Posterior vena cava (tissue), 2 donors: ENCODE measurements at regions not wholly inside any gene's neighbourhood (a gene's known extent, or its start where the extent isn't known, plus 50 kb on each side); places are given as distances from the start of the nearest gene placed in this dataset.
"Not testable (repeated sequence)": the region's sequence is repeated elsewhere in the genome, so short reads cannot be mapped to it uniquely, and the experiment has no call there.

Source experiments
- DNase-seq: peaks from one replicate; pipeline ENCODE4 v3.0.0-alpha.2; 2020; ENCODE audit warnings: low spot score
- intact Hi-C, 2 donors: fragments of 100-400 bp; cut with DNase I; formaldehyde crosslinking; loops; one replicate each; pipeline versions ENCODE4 v1.14.1 to v1.14.2; 2022 to 2023
- donor health status: DM: yes; HTN: yes; CAD: no.
- donor health status: DM: yes; HTN: yes; CAD: no.

DNA sequence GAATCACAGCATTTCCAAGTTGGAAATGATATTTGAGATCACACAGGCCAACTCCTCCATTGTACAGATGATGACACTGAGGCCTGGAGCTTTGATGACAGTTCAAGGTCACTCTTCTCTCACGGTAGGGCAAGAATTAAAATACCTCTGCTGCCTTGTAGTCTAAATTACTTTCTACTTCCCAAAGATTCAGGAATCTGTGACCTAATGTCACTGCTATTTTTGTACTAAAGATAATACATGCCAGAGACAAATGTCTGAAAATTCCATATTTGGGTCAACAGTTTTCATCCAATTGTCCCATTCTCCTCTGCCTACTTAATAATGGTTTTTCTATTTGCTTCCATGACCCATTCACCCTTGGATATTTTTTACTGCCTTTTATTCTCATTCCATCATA lies 160.0 kb downstream of the SOD2 start:
- intact Hi-C loops, result no loop called here
- DNase-seq, result no peak

DNA sequence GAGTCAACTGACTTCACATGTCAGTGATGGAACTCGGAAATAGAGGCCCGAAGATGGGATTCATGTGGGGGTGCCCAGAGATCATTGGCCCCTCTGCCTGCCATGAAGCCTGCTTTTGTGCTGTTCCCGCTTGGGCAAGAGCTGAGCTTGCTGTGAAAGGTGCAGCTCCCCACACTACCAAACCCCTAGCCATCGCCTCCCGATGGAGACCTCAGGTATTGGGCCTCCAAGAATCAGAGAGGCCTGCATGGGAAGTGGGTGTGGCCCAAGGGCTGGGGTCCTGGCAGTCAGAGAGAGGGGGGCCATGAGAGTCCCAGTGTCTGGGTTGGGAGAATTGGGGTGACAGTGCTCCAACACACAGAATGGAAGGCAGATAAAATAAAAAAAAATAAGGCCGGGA lies 160.9 kb downstream of the SOD2 start:
- DNase-seq, result no peak
- intact Hi-C loops, result no loop called here

DNA sequence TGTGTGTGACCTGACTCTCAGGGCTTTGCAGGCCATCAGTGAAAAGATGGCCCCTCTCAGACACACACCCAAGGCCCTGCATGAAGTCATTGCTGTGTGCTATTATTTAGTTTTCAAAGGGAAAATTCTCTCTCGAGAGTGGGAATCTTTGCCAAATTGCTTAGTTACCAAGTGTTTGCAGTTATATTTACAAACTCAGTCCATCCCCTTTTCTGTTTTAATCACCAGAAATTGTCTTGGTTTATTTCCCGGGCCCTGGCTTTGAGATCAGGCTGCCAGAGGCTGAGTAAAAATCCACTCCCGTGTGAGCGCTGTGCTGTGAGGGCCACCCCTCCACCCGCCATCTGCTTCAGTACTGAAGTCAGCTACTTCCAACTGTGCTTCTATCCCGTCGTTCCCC lies 163.1 kb downstream of the SOD2 start:
- no peak for DNase-seq
- intact Hi-C loops, result loop anchor here in 1 of 2 donors (5.0 kb wide), 1 partner anchor 1513 kb away; no protein-coding TSS in a partner anchor

DNA sequence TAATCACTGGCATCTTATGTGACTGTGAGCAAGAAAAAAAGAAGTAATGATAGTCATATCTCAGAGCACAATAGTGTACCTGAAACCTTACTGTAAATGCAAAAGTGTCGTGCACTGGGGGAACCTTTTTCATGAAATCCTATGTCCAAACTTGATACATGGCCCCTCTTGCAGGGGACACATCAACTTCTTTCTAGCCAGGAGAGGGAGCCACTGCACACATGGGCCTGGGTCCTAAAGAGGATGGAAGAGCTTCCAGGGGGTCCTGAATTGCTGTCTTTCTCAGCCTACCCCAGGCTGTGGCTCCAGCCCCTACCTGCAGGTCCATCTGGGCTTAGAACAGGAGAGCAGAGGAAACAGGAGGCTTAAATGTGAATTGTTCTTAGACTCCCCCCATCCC lies 165.7 kb downstream of the SOD2 start:
- no peak for DNase-seq
- intact Hi-C loops, result loop anchor here in 1 of 2 donors (5.0 kb wide), 1 partner anchor 1510 kb away; no protein-coding TSS in a partner anchor

DNA sequence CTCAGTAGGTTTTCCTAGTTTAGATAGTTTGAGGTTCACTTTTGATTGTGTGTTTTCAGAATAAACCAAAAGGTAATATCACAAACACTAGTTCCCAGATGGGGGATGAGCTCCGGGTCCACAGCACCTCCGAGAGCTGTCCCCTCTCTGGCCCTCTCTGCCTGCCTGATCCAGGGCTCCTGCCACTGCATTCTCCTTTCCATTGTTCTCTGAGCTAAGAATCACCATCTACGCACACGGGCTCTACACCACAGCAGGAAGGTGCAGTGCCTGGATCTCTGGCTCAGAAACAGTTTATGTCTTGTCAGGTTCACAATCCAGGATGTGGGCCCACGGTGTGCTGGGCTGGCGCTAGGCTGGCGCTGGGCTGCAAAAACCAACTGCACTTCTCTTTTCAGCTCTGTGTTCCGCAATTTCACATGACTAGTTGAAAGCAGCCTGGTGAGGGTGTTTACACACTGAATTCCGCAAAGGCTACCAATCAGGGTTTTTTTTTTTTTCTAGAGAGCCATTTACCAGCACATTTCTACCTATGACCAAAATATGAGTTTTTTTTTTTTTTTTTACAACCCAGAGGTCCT lies 167.5 kb downstream of the SOD2 start:
- intact Hi-C loops, result loop anchor here in 1 of 2 donors (5.0 kb wide), 1 partner anchor 1508 kb away; no protein-coding TSS in a partner anchor

DNA sequence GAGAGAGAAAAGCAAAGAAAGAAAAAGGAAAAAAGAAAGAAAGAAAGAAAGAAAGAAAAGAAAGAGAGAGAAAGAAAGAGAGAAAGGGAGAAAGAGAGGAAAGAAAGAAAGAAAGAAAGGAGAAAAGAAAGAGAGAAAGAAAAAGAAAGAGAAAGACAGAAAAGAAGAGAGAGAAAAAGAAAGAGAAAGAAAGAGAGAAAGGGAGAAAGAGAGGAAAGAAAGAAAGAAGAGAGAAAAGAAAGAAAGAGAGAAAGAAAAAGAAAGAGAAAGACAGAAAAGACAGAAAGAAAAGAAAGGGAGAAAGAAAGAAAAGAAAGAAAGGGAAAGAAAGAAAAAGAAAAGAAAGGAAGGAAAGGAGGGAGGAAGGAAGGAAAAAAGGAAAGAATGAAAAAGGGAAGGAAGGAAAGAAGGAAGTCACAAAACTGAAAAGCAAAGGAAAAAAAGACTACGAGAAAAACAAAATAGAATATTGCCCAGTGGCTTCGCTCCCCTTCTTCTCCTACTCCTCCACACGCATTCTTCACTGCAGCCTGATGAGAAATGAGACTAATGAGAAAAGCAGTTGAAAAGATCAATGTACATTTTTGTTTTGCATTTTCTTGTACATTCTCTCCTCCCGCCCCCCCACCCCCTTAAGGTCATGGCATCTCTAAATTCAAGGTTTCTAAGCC lies 170.0 kb downstream of the SOD2 start:
- intact Hi-C loops, result no loop called here
- DNase-seq, result no peak

More for the DNA sequence above, 167.5 kb downstream of the SOD2 start:
- DNase-seq, result no peak

DNA sequence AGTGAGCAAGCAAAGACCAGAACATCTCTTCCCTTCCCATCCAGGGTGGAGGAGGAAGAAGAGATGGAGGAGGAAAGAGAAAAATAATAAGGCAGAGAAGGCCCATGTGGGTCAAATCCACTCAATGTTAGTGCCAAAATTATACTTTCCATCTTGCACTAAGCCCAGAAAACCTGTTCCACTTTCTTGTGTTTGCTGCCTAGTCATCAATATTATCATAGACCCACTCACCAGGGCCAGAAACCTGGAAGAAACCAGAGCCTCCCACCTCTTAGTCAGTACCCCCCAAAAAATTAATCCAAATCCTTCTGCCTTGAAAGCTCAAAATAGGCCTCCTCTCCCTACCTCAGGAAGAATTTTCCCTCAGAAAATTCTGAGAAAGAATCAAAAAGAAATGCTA lies 171.1 kb downstream of the SOD2 start:
- intact Hi-C loops, result no loop called here
- no peak for DNase-seq

DNA sequence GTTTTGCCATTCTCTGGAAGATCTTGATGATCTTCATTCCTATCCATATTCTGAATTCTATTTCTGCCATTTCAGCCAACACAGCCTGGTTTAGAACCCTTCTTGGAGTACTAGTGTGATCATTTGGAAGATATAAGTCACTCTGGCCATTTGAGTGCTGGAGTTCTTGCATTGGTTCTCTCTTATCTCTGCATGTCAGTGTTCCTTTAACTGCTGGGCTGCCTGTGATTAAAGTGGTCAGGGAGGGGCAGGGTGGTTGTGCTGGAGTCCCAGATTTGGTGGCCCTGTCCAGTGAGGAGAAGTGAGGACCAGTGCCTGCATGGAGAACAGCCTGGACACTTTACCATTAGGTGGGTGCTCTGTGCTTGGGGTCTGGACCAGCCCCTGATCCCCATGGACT lies 173.0 kb downstream of the SOD2 start:
- intact Hi-C loops, result no loop called here
- DNase-seq, result no peak

DNA sequence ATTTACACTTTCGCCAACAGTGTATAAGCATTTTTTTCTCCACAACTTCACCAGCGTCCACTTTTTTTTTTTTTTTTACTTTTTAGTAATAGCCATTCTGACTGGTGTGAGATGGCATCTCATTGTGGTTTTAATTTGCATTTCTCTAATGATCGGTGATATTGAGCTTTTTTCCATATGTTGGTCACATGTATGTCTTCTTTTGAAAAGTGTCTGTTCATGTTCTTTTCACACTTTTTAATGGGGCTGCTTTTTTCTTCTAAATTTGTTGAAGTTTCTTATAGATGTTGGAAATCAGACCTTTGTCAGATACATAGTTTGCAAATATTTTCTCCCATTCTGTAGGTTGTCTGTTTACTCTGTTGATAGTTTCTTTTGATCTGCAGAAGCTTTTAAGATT lies 177.2 kb downstream of the SOD2 start:
- DNase-seq, intact Hi-C loops: not testable (repeated sequence)

DNA sequence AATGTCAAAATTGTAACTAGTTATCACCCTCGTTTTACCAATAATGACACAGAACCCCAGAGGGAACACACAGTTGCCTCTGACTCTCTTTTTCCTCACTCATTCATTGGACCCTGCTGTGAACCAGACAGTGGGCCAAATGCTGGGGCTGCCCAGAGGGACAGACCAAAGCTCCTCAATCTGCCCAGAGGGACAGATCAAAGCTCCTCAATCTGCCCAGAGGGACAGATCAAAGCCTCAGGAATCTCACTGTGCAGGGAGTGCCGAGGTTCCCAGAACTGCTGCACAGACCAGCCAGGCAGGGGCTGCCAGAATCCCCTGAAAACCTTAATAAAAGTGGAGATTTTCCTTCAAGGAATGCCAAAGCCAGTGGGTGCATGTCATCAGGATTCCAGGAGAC lies 179.1 kb downstream of the SOD2 start:
- intact Hi-C loops, result no loop called here
- no peak for DNase-seq

DNA sequence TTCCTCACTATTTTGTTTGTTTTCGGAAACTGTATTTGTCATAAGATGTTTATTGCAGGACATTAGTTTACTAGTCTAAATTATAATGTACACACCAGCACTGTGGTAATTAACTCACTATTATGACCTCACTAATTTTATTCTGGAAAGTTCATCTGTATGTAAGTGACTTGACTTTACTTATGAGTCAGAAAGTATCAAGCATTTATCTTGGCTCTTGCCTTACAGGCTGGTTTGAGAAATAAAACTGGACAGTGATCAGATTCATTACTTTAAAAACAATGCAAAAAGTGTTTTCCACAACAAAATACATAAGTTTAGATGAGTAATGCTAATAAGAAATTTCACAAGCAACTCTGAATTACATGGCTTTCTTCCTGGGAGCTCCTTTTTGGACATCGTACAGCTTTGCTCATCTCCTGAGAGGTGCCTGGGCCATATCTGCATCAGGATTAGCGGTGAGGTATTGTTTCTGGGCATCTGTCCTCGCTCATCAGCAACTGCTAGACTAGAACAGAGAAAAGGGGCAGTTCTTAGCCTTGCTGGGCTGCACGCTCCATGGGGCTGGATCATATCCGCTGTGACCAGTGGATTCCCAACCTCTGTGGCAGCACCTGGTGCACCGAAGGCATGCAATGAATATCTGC lies 179.8 kb downstream of the SOD2 start:
- intact Hi-C loops, result no loop called here
- DNase-seq, result no peak

DNA sequence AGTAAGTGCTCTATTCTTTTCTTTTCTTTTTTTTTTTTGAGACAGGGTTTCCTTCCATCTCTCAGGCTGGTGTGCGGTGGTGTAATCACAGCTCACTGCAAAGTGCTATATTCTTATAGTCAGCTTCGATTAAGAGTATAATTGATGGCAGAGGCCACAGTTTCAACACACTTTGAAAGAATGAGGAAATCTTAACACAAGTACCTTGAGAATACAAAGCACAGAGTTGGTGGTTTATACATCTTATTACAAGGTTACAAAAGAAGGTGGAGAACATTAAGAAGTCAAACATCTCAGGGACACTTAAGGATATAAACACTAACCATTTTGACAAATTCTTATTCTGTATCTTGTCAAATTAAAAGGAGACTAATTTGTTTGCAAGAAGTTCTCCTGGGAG lies 180.5 kb downstream of the SOD2 start:
- no peak for DNase-seq

DNA sequence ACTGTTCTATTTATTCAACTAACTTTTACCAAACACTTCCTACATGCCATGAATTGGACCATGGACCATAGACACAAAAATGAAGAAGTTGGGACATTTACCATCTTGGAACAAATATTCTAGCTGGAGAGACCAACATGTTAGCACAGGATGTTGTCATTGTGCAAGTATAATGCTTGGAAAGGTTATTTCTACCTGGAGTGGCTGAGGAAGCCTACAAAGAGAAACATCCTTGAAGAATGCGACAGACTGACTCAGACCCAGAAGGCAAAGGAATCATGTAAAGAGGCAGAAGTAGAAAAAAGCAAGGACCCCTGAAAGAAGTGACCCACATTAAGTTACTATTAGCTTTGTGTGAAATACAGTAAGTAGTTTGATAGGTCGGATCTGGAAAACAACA lies 180.9 kb downstream of the SOD2 start:
- intact Hi-C loops, result no loop called here
- no peak for DNase-seq

More for the DNA sequence above, 180.5 kb downstream of the SOD2 start:
- intact Hi-C loops, result no loop called here

DNA sequence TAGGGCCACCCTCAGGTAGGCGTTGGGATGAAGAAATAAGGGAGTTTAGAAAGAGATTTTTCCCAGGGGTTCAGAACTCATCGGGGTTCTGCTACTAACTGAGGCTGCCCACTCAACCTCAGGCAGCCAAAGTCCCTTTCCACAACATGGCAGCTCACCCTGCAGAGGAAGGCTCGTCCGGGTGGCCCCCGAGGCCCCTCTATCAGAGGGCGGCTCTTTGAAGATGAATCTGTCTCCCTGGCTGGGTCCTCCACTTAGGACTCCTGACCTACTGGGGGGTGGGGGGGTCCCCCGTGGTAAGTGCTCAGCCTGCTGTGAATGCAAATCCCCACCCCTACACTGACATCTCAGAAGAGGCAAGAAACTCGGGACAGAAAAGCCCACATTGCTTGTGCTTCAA lies 182.9 kb downstream of the SOD2 start:
- DNase-seq, result no peak
- intact Hi-C loops, result no loop called here

DNA sequence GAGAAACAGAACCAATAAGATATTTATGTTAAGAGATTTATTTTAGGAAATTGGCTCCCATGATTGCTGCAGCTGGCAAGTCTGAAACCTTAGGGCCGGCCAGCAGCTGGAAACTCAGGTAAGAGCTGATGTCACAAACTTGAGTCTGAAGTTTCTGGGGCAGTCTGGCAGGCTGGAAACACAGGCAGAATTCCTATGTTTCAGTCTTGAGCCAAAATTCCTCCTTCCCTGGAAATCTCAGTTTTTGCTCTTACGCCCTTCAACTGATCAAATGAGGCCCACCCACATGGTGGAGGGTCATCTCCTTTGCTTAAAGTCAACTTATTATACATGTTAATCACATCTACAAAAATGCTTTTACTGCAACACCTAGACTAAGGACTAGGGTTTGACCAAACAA lies 184.1 kb downstream of the SOD2 start:
- no peak for DNase-seq

DNA sequence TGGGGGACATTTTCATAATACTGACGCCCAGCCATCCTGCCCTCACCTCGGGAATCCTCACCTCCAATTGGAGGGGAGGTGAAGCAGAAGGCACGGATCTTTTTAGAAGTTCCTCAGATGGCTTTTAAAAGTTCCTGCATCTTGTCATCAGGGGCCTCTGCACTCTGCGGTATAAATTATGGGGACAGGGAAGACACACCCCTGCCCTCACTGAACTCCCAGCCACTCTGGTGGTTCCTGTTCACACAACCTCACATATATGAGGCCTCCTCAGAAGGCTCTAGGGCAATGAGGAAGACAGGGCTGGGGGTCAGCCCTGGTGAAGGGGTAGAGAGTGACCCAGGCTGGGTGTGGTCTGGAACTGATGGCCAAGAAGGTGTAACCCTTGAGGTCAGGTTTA lies 187.0 kb downstream of the SOD2 start:
- intact Hi-C loops, result no loop called here
- no peak for DNase-seq

More for the DNA sequence above, 184.1 kb downstream of the SOD2 start:
- intact Hi-C loops, result no loop called here

DNA sequence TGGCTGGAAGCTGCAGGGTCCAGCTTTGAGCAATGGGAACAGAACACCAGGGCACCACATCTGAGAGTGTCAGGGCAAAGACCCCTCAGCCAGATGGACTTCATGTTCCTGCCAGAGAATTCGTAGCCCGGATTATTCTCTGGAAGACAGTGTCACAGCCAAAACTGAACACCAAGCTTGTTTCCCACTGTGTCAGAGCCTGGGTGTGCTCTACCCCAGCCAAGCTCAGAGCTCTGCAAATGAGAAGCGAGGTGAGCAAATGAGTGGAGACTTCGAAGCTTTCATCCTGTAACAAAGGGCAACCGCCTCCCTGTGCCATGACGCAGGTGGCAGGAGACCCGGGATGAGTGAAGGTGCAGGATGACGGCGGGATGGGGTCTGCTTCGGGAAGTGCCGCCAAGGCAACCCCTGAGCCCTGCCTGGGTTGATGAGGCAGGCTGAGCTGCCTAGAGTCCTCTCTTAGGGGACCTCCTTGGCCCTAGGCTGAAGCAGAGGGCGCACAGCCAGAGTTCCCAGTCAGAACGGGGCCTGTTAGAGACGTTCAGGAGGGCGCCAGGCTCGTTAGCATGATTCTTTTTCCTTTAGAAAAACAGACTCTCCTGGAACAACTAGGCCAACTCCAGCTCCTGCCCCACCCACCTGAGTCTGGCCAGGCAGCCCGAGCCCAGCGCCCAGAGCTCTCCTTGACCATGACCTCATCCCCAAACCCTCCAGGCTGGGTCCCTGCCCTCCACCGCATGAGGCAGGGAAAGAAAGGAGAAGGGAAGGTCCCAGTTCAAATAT lies 187.7 kb downstream of the SOD2 start:
- no peak for DNase-seq

DNA sequence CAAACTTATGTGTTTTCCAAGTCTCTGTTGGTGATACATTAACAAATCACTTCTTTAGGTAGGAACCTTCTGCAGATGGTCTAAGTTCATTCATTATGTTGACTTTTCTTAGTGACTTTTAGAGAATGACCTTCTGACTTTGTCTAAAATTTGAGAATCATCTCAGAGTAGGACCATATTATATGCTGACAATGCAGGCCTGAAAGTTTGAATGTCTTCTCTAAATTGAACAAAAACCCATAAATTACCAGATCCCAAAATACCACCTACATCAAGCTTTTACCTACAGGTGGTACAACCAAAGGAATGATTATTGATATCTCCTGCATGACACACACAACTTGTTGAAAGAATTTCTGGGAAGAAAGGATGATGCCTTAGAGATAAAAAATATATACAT lies 191.5 kb downstream of the SOD2 start:
- intact Hi-C loops, result no loop called here

More for the DNA sequence above, 187.7 kb downstream of the SOD2 start:
- intact Hi-C loops, result no loop called here

DNA sequence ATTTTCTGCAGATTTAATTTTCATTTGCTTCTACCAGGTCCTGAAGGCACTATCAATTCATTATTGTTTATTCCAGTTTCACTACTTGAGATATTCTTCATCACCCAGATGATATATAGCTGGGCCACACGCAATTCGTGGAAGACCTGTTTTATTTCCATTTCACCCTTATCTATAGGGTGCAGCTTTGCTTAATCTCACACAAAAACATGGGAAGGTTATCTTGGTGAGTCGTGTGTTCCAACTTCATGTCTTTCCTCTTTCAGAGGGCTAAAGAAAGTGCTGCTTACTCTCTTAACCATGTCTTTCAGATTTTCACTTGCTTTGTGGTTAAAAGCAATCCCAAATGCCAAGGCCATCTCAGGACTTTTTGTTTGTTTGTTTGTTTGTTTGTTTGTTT lies 194.0 kb downstream of the SOD2 start:
- intact Hi-C loops, result no loop called here
- no peak for DNase-seq

More for the DNA sequence above, 191.5 kb downstream of the SOD2 start:
- no peak for DNase-seq

DNA sequence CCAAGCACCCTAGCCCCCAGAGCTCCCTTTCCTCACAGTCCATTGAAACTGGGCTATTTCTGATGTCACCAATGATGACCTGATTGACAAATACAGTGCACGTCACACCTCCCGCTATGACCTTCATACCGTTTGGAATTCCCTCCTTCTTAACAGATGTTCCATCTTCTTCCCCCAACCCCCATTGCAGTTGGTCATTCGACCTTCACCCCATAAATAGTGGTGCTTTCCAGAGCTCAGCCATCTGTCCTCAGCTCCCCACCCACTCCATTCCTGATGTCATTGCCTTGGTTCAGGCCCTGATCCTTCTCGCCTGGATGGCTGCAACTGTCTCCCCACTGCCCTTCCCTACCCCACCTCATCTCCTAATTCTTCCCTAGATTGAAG lies 198.5 kb downstream of the SOD2 start:
- DNase-seq, result no peak
- intact Hi-C loops, result no loop called here
